ENCODE measurements at regions not wholly inside any gene's neighbourhood (a gene's known extent, or its start where the extent isn't known, plus 50 kb on each side); places are given as distances from the start of the nearest gene placed in this dataset.

DNA sequence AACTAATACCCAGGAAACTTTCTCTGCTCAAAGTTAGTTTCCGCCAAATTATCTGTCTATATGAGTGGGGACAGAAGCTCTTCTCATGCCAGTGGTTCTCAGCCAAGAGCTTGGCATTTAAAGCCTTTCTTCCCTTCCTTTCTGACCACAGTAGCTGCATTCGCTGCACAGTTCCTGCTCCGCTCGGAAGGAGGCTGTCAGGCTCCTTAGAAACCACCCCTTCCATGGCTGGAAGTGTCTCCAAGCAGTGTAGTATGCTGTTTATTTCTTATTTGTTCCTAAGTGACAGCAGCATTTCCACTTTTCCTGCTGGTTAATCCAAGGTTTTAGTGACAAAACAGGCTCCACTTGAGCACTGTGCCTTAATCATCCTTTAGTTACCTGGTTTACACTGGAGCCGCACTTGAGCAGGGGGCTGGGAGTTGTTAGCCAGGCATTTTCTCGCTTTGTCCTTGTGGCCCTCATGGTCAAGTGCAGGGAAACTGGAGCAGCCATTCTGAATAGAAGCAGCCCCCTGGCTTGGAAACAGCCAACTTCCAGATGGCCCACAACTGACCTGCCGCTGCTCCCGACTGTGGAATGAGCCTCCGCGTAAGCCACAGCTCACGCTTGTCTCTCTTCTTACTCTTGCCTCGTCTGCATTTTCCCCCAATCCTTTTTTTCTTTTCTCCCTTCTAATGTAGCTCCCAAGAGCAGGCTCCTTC, 739.4 kb upstream of the TENM3 start:
- H3K27ac ChIP-seq = no peak overlapping the region
- peak; percentile 29 for DNase-seq
- H3K36me3 ChIP-seq = no peaks in the 10 kb centered on the region
- H3K27me3 ChIP-seq (ENCODE audit: insufficient read depth, low read depth, severe bottlenecking) = no peaks in the 10 kb centered on the region
- TF ChIP-seq CTCF (IDR thresholded peaks at IDR 0.05; ENCODE audit: low read depth, low read length) = no peak
- no peak overlapping the region for H3K4me3 ChIP-seq (ENCODE audit: low read depth, low read length)
- peaks cover 2% of the 10 kb centered on the region for H3K9me3 ChIP-seq (ENCODE audit: severe bottlenecking)

DNA sequence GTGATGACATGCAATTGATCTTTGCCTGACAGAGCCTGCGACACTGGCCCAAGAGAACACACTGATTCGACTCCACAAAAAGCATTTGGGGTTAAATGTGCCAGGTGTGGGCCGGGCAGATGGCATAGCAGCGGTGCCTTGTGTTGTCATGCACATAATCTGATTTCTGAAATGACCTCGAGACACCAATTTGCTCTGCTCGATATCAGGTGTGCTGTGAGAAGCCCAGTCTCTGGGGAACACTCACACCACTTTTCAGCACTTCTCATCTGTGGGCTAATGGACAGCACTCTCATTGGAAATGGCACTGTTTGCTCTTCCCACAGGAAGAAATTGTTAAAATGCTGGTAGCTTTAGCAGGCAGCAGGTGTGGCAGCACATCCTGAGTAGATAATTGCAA, 738.3 kb upstream of the TENM3 start:
- no peak for TF ChIP-seq CTCF (IDR thresholded peaks at IDR 0.05; ENCODE audit: low read depth, low read length)
- DNase-seq = no peak
- no peak overlapping the region for H3K4me3 ChIP-seq (ENCODE audit: low read depth, low read length)

DNA sequence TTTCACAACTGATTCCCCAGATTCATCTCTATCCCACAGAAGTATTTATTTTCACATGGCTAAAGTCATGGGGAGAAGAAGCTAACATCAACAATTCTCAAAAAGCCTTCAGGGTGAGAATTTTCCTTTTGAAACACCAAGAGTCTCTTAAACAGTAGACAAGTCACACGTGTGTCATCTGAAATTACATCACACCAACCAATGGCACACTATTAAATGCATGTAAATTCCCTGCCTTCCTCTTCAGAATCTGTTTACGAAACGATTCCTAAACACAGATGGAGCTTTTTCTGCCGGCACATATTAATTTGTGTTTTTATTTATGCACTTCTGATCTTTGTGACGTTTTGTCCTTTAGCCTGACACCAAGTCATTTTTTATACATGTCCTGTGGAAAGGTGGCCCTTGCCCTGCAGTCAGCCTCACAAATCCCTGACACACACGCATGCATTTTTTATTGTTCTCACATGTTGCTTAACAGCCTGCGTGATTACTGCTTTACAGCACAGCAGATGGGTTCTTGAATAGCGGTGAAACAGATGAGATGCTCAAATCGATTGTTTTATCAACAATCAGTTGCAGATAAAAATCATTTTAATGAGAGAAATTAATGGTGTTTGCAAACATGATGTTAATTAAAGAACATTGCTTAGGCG, 735.9 kb upstream of the TENM3 start:
- H3K9me3 ChIP-seq (ENCODE audit: severe bottlenecking) = peaks cover under 1% of the 10 kb centered on the region

More for the DNA sequence above, 738.3 kb upstream of the TENM3 start:
- H3K36me3 ChIP-seq = no peaks in the 10 kb centered on the region
- no peaks in the 10 kb centered on the region for H3K27me3 ChIP-seq (ENCODE audit: insufficient read depth, low read depth, severe bottlenecking)
- H3K27ac ChIP-seq = no peak overlapping the region
- H3K9me3 ChIP-seq (ENCODE audit: severe bottlenecking) = peaks cover 2% of the 10 kb centered on the region

DNA sequence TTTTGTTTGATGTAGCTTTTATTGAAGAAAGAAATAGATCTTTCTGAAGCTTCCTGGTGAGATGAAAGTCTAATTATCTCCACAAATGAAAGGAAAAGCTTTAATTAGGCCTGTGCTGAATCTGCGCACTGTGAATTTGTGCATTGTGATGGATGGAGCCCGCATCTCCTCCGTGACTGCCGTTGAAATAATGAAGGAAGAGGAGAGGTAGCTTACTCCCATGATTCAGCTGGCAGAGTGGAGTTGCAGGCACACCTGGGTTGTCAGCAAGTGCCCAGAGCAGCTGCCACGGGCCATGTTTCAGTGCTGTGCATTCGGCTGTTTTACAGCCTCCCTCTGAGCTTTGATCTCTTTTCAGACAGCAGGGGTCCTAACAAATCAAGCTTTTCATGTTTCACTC, 735.3 kb upstream of the TENM3 start:
- no peaks in the 10 kb centered on the region for H3K27me3 ChIP-seq (ENCODE audit: insufficient read depth, low read depth, severe bottlenecking)
- H3K27ac ChIP-seq = no peak overlapping the region
- H3K36me3 ChIP-seq = no peaks in the 10 kb centered on the region
- DNase-seq = no peak
- no peak overlapping the region for H3K4me3 ChIP-seq (ENCODE audit: low read depth, low read length)
- TF ChIP-seq CTCF (IDR thresholded peaks at IDR 0.05; ENCODE audit: low read depth, low read length) = no peak
- H3K9me3 ChIP-seq (ENCODE audit: severe bottlenecking) = no peaks in the 10 kb centered on the region

More for the DNA sequence above, 735.9 kb upstream of the TENM3 start:
- H3K27ac ChIP-seq = no peak overlapping the region
- DNase-seq = no peak
- H3K27me3 ChIP-seq (ENCODE audit: insufficient read depth, low read depth, severe bottlenecking) = no peaks in the 10 kb centered on the region
- no peaks in the 10 kb centered on the region for H3K36me3 ChIP-seq
- no peak for TF ChIP-seq CTCF (IDR thresholded peaks at IDR 0.05; ENCODE audit: low read depth, low read length)
- no peak overlapping the region for H3K4me3 ChIP-seq (ENCODE audit: low read depth, low read length)

DNA sequence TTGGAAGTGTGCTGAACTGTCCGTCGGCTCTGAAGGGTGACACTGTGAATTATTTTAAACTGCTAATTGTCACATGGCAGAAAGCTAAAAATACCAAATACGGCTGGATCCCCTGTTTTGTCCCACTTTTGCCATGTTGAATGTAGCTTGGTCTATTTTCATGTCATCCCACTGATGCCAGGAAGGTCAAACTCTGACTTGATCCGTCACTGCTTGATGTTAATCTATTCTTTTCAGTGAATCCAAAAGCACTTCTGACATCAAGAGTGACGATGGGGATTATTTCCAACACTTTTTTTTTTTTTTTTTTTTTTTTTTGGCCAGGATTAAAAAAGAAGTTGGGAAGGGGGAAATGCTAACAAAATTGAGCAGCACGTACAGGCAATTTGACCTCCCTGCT, 734.6 kb upstream of the TENM3 start:
- Histone ChIP-seq H3K27me3 (ENCODE audit: insufficient read depth, low read depth, severe bottlenecking) (no peaks in the 10 kb centered on the region), H3K9me3 (ENCODE audit: severe bottlenecking) (no peaks in the 10 kb centered on the region), H3K27ac (no peak overlapping the region), H3K36me3 (no peaks in the 10 kb centered on the region), H3K4me3 (ENCODE audit: low read depth, low read length) (no peak overlapping the region)
- TF ChIP-seq CTCF (IDR thresholded peaks at IDR 0.05; ENCODE audit: low read depth, low read length) = no peak
- no peak for DNase-seq
